Choroid plexus epithelial cell (primary cell): ENCODE measurements at regions not wholly inside any gene's neighbourhood (a gene's known extent, or its start where the extent isn't known, plus 50 kb on each side); places are given as distances from the start of the nearest gene placed in this dataset.

Experiments used
- DNase-seq: peaks from one replicate; pipeline ENCODE4 v3.0.0-alpha.2; 2010; ENCODE audit warnings: low read depth
- H3K4me3 ChIP-seq: 2 replicates; pipeline ENCODE4 v1.5.1; 2011; ENCODE audit warnings: low read depth, mild to moderate bottlenecking, control low read depth, low read length, moderate library complexity
- CTCF ChIP-seq: conservative IDR thresholded peaks from 2 replicates; pipeline ENCODE4 v1.5.1; 2011; ENCODE audit warnings: low read depth, mild to moderate bottlenecking, control low read depth, inconsistent platforms, low read length, moderate library complexity

- peak; percentile 27 for TF ChIP-seq CTCF
- no peak overlapping the region for H3K4me3 ChIP-seq
- no peak for DNase-seq
These were observed 105.4 kb downstream of the TTC8 start for GRCh38 chr14:88929656-88930436.

GRCh38 chr14:88931321-88932110, 107.1 kb downstream of the TTC8 start:
- TF ChIP-seq CTCF: no peak
- no peak overlapping the region for H3K4me3 ChIP-seq
- no peak for DNase-seq

- no peak for TF ChIP-seq CTCF
- H3K4me3 ChIP-seq: no peak overlapping the region
- peak; percentile 38 for DNase-seq
These were observed 108.7 kb downstream of the TTC8 start for GRCh38 chr14:88933191-88933590.

- peak; percentile 76 for DNase-seq
These were observed 109.9 kb downstream of the TTC8 start for GRCh38 chr14:88934351-88934806.

GRCh38 chr14:88935083-88935482, 110.6 kb downstream of the TTC8 start:
- no peak overlapping the region for H3K4me3 ChIP-seq
- DNase-seq: no peak
- TF ChIP-seq CTCF: no peak

More at GRCh38 chr14:88934351-88934806, 109.9 kb downstream of the TTC8 start:
- no peak for TF ChIP-seq CTCF
- H3K4me3 ChIP-seq: no peak overlapping the region

- no peak for TF ChIP-seq CTCF
- no peak overlapping the region for H3K4me3 ChIP-seq
- peak; percentile 69 for DNase-seq
These were observed 113.3 kb downstream of the TTC8 start for GRCh38 chr14:88937706-88938105.

- TF ChIP-seq CTCF: no peak
- no peak overlapping the region for H3K4me3 ChIP-seq
- DNase-seq: no peak
These were observed 116.2 kb downstream of the TTC8 start for GRCh38 chr14:88940671-88941070.
